MG63 (cell line): ENCODE measurements at regions not wholly inside any gene's neighbourhood (a gene's known extent, or its start where the extent isn't known, plus 50 kb on each side); places are given as distances from the start of the nearest gene placed in this dataset.
"Not testable (repeated sequence)": the region's sequence is repeated elsewhere in the genome, so short reads cannot be mapped to it uniquely, and the experiment has no call there.

ENCODE experiments used
- DNase-seq: peaks from one replicate; pipeline ENCODE4 v3.0.0-alpha.2; 2020
- H3K27me3 ChIP-seq: fragments of 250-450 bp; sonication (Bioruptor Pico); 2 replicates; pipeline ENCODE4 v1.5.1; 2020; ENCODE audit warnings: mild to moderate bottlenecking, moderate library complexity
- H3K36me3 ChIP-seq: fragments of 250-450 bp; sonication (Bioruptor Pico); 2 replicates; pipeline ENCODE4 v1.5.1; 2020; ENCODE audit warnings: mild to moderate bottlenecking, moderate library complexity
- H3K4me3 ChIP-seq: fragments of 250-450 bp; sonication (Bioruptor Pico); 2 replicates; pipeline ENCODE4 v1.5.1; 2020; ENCODE audit warnings: mild to moderate bottlenecking, moderate library complexity
- H3K9me3 ChIP-seq: fragments of 250-450 bp; sonication (Bioruptor Pico); 2 replicates; pipeline ENCODE4 v1.5.1; 2020; ENCODE audit warnings: mild to moderate bottlenecking, moderate library complexity

DNA sequence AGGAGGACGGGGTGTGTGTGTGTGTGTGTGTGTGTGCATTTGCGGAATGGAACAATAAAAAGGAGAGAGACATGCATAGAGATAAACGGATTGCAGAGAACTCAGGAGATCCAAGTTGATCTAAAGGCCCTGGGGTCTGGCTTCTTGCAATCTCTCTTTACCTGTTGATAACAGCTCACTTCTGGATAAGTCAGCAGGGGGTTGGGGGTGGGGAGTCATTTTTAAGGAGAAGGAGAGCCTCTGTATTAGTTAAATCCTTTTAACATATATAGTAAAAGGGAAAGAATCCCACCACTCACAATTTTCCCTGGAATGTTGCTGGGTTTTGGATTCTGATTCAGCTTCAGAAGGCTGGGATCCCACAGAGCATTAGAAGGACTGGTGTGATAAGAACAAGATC, 87.5 kb upstream of the MITF start:
- Histone ChIP-seq H3K4me3 (no peak overlapping the region), H3K9me3 (no peaks in the 10 kb centered on the region), H3K36me3 (no peaks in the 10 kb centered on the region), H3K27me3 (no peaks in the 10 kb centered on the region)
- no peak for DNase-seq

DNA sequence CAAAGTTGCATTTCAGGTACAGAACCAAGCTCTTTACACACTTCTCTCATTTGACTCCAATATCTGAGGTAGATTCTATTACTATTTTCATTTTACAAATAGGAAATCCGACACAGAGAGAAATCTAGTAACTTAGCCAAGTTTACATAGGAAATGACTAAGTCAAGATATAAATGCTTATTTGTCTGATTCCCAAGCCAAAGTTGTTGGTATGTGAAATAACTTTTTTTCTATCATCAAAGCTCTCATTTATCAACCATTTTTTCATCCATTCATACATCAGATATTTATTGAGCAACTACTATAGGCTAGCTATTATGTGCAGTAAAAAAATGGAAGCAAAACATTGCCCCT, 89.2 kb upstream of the MITF start:
- Histone ChIP-seq H3K9me3 (no peaks in the 10 kb centered on the region), H3K27me3 (no peaks in the 10 kb centered on the region), H3K4me3 (peak overlapping the region; percentile 13; the same call in 1 of the 2 replicates), H3K36me3 (no peaks in the 10 kb centered on the region)
- DNase-seq: no peak

DNA sequence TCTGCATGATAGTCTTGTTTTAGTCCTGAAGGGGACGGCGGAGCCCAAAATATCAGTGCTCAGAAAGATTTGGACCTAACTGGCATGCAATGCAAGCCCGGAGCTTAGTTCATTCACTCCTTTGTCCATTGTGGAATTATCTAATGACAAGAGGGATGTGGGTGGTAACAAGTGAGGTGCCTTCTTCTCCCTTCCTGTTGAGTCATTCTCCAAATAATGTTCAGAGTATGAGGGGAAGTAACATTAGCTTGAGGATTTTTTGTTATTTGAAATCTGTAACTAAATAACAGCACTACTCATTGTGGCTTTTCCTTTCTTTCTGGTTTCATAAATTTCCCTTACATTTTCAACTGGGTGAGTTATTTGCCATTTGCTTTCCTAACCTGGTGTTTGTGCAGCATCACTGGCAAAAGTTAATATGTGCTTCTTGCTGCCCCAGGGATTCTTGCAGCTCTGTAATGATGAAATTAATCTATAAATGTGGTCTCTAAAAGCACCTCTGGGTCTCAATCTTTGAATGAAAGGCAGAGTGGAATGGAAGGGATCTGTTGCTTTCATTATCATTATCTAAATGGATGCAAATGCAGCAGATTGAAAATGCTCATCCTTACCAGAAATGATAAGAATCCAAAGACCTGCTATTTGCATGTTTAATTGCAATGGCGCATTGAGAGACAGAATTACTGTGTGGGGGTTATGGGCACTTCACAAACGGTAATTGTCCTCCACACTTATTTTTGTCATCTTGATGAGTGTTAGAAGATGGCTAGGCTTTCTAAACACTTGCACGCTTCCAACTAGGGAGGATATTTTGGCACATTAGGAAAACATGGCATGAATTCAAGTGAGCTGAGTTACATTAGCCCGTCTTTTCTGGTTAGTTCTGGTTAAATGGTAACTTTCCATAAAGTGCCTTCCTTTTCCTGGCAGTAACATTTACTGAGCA, 89.9 kb upstream of the MITF start:
- Histone ChIP-seq H3K27me3 (no peaks in the 10 kb centered on the region), H3K4me3 (peak overlapping the region; percentile 13; the same call in 1 of the 2 replicates), H3K9me3 (no peaks in the 10 kb centered on the region), H3K36me3 (no peaks in the 10 kb centered on the region)
- DNase-seq: no peak

DNA sequence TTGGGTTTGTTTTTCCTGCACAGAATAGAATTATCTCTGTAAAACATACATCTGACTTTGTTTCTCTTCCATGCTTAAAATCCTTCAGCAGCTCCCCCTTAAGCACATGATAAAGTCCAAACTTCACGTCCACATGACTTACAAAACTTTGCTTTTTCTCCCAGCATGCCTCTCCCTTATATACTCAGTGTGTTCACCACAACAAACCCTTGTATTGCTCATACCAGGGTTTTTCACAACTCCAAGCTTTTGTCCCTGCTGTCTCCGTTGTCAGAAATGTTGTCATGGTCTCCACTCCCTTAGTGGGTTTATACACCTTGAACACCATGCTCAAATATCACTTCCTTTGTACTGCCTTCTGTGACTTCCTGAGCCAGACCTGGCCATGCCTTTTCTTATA, 91.1 kb upstream of the MITF start:
- no peaks in the 10 kb centered on the region for H3K9me3 ChIP-seq
- no peaks in the 10 kb centered on the region for H3K27me3 ChIP-seq
- DNase-seq: no peak
- H3K36me3 ChIP-seq: no peaks in the 10 kb centered on the region
- no peak overlapping the region for H3K4me3 ChIP-seq

DNA sequence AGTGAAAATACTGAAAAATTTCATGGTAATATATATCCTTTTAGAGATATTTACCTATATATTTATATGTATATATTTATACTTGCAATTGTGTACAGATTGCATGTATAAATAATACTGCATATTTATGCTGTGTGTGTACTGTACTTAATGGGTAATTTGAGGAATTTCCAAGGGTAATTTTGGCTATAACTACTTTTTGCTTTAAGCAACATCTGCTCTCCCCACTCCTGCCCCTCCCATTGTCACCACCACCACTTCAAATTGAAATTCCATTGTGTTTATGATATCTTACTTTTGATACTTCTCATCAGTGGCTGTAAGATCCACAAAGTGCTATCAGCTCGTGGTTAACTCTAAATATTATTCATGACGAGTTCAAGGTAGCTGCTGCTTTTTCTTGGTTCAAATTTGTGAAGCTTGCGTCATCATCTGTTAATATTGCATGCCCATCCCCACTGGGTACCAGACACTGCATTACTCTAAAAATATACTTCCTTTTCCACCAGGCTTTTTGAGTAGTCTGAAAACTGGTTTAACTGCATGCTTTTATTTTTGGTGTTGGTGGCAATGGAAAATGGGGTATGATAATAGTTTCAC, 91.7 kb upstream of the MITF start:
- Histone ChIP-seq H3K9me3 (no peaks in the 10 kb centered on the region), H3K36me3 (no peaks in the 10 kb centered on the region)
- no peak for DNase-seq

DNA sequence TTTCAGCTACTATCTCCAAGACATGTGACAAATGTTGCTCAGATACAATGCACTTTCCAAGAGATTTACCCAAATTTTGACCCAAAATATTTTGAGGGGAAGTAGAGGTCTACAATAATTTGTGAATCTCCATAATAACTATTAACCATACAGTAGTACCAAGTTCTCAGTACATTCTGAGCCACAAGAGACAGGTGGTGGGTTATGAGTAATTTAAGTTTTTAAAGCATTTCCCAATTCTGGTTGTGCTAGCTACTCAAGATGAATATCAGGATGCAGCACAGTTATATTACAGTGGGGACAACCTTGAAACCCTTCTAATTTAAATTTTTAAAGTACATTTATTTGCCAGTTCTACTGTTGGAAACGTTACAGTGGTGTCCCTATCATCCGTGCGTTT, 92.2 kb upstream of the MITF start:
- no peaks in the 10 kb centered on the region for H3K9me3 ChIP-seq
- no peak for DNase-seq
- H3K4me3 ChIP-seq: no peak overlapping the region
- H3K27me3 ChIP-seq: no peaks in the 10 kb centered on the region
- H3K36me3 ChIP-seq: no peaks in the 10 kb centered on the region

More for the DNA sequence above, 91.7 kb upstream of the MITF start:
- Histone ChIP-seq H3K4me3 (no peak overlapping the region), H3K27me3 (no peaks in the 10 kb centered on the region)

DNA sequence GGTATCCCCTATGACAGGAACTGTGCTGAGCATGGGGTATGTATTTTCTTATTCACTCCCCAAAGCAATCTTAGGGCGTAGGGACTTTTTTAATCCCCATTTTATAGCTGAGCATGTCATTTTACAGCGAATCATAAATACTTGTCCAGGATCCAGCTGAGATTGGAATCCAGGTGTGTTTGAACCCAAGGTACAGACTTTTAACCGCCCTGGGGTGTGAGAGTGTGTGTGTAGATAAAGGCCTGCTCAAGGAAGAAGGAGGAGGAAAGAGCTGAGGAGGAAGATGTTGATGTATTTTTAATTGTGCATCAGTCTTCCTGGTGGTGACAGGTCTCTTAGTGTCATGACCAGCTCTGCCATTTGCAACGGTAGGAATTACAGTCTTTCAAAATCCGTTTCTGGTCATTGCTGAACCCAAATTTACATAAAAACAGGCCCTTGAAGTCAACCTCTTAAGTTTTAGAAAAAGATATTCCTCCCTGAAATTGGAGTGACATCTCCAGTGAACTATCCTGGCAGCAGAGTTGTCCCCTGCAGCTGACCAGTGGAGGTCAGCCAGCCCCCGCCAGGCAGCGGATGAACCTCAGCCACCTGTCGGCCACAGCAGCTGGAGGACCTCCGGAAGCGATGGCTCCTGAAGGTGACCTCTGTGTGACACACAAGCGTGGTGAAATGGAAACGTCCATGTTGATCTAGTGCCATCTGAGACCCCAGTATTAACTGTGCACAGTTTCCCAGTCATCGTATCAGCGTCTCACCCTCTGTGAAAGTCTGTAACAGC, 92.8 kb upstream of the MITF start:
- no peaks in the 10 kb centered on the region for H3K9me3 ChIP-seq

DNA sequence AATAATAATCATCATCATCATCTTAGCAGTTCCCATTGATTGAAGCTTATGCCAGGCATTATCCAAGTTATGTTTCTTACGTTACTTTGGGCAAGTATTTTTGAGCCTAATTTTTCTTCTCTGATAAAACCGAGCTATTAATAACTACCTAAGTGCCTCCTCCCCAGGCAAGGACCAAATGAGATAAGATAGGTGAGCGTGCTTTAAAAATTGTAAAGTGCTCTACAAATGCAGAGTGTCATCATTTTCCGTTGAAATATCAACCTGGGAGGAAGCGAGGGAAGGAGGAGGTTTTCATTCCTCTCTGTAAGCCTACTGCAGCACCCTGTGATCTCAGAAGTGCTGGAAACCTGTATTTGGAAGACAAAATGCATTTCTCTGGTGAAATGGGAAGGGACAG, 96.7 kb upstream of the MITF start:
- H3K36me3 ChIP-seq: no peaks in the 10 kb centered on the region
- H3K27me3 ChIP-seq: no peaks in the 10 kb centered on the region
- H3K4me3 ChIP-seq: no peak overlapping the region
- DNase-seq: no peak
- no peaks in the 10 kb centered on the region for H3K9me3 ChIP-seq

More for the DNA sequence above, 92.8 kb upstream of the MITF start:
- Histone ChIP-seq H3K36me3 (no peaks in the 10 kb centered on the region), H3K4me3 (no peak overlapping the region), H3K27me3 (no peaks in the 10 kb centered on the region)
- no peak for DNase-seq

DNA sequence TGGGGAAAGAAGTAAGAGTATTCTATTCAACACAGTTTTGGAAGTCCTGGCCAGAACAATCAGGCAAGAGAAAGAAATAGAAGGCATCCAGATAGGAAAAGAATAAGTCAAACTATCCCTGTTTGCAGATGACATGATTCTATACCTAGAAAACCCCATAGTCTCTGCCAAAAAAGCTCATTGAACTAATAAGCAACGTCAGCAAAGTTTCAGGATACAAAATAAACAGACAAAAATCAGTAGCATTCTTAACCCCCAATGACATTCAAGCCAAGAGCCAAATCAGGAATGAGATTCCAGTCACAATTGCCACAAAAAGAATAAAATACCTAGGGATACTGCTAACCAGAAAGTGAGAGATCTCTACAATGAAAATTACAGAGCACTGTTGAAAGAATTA, 99.4 kb upstream of the MITF start:
- Histone ChIP-seq H3K9me3 (no peaks in the 10 kb centered on the region), H3K36me3 (no peaks in the 10 kb centered on the region), H3K4me3 (no peak overlapping the region), H3K27me3 (no peaks in the 10 kb centered on the region)
- DNase-seq: no peak

DNA sequence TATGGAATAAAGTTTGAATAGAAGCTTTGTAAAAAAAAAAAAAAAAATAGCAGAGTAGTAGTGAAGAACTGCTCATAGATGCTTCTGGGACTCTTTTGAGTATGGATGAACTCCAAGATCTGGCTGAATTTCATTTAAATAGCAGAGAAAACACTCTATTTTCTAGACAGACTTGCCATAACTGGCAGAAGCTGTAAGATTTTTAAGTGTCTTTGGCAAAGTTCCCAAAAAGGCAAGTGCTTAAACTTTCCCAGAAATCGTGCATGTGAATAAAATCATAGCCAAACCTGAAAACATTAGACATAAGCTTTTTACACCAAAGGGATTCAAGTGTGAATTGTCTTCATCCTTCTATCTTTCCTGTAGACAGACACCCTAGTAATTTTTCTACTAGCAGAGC, 110.3 kb upstream of the MITF start:
- Histone ChIP-seq H3K4me3 (no peak overlapping the region), H3K27me3 (no peaks in the 10 kb centered on the region), H3K36me3 (no peaks in the 10 kb centered on the region), H3K9me3 (no peaks in the 10 kb centered on the region)
- DNase-seq: no peak

DNA sequence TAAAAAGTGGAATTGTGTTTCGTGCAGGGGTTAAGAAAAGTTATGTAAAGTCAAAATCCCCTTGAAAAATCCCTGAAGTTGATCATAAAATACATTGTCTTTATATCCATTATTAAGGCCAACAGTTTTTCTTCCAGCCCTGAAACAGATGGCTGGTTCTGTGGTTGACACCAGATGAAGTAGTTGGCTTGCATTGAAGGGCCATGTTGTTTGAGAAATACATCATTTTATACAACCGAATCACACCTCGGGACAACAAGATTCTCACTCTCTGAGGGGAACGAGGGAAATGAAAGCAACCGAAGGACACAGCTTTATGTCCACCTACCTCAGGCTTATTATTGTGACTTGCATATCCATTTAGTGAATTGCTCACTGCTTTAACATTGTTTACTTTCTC, 126.0 kb upstream of the MITF start:
- DNase-seq: no peak
- Histone ChIP-seq H3K36me3 (no peaks in the 10 kb centered on the region), H3K27me3 (no peaks in the 10 kb centered on the region), H3K9me3 (no peaks in the 10 kb centered on the region), H3K4me3 (no peak overlapping the region)

DNA sequence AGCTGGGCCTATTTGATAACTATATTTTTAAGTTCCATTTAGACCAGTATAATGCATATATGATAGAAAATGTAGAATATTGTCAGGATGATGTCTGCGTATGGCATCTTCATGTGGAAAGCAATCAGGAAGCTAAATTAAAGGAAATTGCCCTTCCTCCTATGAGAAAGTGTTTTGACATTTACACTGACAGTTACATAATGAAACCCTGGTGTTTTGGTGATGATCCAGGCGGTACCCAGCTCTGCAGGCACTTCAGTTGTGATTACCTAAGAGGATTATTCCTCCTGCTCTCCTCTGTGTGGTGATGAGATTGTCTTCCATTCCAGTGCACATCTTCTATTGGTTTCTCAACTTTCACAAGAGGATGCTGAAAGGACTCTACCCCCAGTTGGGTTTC, 126.5 kb upstream of the MITF start:
- H3K4me3 ChIP-seq: no peak overlapping the region
- H3K9me3 ChIP-seq: no peaks in the 10 kb centered on the region
- DNase-seq: no peak
- H3K27me3 ChIP-seq: no peaks in the 10 kb centered on the region
- no peaks in the 10 kb centered on the region for H3K36me3 ChIP-seq

DNA sequence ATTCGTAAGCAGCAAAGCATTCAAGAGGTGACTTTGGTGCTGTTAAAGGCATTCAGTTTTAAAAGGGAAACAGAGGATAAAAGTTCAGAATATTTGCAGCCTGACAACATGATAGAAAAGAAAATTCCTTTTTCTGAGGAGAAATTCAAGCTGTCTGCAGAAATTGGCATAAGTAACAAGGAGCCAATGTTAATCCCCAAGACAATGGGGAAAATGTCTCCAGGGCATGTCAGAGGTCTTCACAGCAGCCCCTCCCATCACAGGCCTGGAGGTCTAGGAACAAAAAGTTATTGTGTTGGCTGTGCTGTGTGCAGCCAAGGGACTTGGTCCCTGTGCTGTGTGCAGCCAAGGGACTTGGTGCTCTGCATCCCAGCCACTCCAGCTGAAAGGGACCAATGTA, 129.7 kb upstream of the MITF start:
- H3K9me3 ChIP-seq, H3K36me3 ChIP-seq, DNase-seq, H3K4me3 ChIP-seq, H3K27me3 ChIP-seq: not testable (repeated sequence)

DNA sequence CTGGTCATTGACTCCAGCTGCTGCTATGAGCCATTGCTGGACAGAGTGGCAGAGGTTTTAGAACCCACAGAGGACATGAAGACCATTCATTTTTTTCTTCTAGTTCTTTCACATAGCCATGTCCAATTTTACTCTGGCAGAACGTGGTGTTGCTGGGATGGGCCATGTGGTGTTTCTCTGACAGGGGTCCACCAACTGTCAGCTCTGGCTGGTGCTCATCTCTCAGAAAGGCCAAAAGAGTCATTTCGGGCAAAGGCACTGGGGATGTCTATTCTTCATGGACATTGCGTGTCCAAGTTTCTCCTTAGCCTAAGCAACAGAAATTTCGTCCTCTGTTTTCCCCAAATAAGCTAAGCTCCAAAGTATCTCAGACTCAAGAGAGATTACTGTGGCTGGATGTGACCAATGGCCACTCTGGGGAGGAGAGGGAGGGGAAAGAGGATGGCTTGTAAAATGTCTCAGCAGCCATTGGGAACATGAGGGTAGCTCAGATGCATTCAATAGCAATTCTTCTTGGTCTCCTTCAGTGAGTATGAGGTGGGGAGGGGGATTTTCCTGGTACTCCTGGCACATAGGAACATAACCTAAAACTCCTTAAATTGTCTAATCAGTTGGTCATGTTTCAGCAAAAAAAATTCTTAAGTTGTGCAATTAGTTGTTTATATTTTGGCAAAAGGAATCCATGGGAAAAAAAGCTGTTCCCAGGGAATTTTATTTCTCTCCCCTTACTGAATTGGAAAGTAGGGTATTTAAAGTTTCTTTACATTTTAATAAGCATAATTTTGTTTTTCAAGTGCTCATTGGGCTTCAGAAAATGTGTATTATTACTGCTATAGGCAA, 131.6 kb upstream of the MITF start:
- no peak for DNase-seq
- Histone ChIP-seq H3K4me3 (no peak overlapping the region), H3K36me3 (no peaks in the 10 kb centered on the region), H3K27me3 (no peaks in the 10 kb centered on the region; the same call in 1 of the 2 replicates), H3K9me3 (no peaks in the 10 kb centered on the region)

DNA sequence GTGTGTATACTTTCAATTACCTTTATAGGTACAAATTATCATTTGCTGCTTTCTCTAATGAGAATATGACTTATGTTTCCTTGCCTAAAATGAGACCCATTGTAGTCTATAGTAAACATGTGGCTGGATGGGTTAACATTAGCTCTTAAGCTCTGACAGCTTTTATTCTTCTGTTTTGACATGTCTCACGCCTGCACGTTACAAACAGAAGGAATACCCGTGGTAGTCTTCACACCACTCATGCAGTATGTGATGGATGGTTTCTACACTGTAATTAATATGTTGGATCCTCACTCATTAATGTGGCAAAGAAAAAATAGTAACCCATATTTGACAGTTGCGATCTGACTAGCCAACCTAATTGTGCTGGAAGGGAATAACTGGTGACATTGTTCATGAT, 133.4 kb upstream of the MITF start:
- H3K27me3 ChIP-seq: no peaks in the 10 kb centered on the region; the same call in 1 of the 2 replicates
- no peak for DNase-seq
- no peaks in the 10 kb centered on the region for H3K9me3 ChIP-seq
- H3K36me3 ChIP-seq: no peaks in the 10 kb centered on the region
- no peak overlapping the region for H3K4me3 ChIP-seq

DNA sequence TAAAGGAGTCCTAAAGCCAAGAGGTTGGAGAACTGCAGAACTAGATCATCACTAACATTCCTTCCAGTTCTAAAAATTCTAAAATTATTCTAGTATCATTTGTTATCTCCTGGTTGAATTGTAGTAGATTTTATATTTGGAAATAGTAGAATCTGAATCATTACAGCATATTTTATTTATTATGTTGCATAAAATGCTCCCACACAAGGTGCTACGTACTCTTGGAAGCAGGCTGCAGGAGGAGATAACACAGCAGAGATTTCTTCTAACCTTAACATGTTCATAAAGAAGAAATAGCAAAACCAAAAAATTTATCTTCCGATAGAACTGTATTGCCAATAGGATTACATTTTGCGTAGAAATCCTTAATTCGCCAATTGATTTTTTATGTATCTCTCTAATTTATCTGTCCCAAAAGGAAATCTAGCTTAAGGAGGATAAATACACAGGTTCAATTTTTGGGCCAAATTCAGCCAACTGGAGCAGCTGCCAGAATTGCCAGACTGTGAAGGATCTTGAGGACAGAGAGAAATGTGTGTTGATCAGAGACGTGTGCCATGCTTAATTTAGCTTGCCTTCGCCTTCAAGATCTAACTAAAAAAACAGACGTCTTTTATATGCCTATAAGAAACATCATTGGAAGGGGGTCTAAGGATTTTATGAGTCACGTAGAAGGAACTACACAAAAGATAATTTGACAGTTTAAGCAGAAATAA, 134.4 kb upstream of the MITF start:
- no peaks in the 10 kb centered on the region for H3K36me3 ChIP-seq
- no peak overlapping the region for H3K4me3 ChIP-seq
- no peak for DNase-seq
- H3K27me3 ChIP-seq: no peaks in the 10 kb centered on the region; the same call in 1 of the 2 replicates
- no peaks in the 10 kb centered on the region for H3K9me3 ChIP-seq
